H1 (cell line): ENCODE measurements at regions not wholly inside any gene's neighbourhood (a gene's known extent, or its start where the extent isn't known, plus 50 kb on each side); places are given as distances from the start of the nearest gene placed in this dataset.

Source experiments
- CTCF ChIA-PET: fragments of 300-600 bp; sonication (Branson Sonifier 250); formaldehyde crosslinking; loops from one replicate; lab custom pipeline; 2021; ENCODE audit not compliant: partially characterized antibody; lab: Charles Lee
- POLR2A ChIA-PET: fragments of 300-600 bp; sonication (Branson Sonifier 250); formaldehyde crosslinking; loops from one replicate; lab custom pipeline; 2021; ENCODE audit warnings: inconsistent platforms; ENCODE audit not compliant: partially characterized antibody; lab: Charles Lee
- DNase-seq, 2 experiments: peaks; one replicate each; pipeline versions ENCODE4 v3.0.0 to v3.0.0-alpha.2; 2010 to 2022; ENCODE audit warnings: low spot score in 2 of 2, low read depth in 1 of 2, mixed read lengths in 1 of 2
- FAIRE-seq: peaks from 2 replicates; lab custom pipeline; 2011; peaks lifted over from hg19 to GRCh38; lab: Jason Lieb, UNC
- H2AFZ ChIP-seq: 2 replicates; pipeline ENCODE4 v1.8.1; 2012; ENCODE audit warnings: low read length, inconsistent platforms
- H2AK5ac ChIP-seq: 2 replicates; pipeline ENCODE4 v1.6.1; 2013; ENCODE audit warnings: low read depth, low read length
- H2BK120ac ChIP-seq: replicated peaks from 2 replicates; pipeline ENCODE3; 2013; ENCODE audit warnings: low read depth, low read length, inconsistent platforms
- H2BK12ac ChIP-seq: 2 replicates; pipeline ENCODE4 v1.6.1; 2013; ENCODE audit warnings: low read depth, low read length
- H2BK15ac ChIP-seq: 2 replicates; pipeline ENCODE4 v1.6.1; 2013; ENCODE audit warnings: low read length
- H2BK20ac ChIP-seq: 2 replicates; pipeline ENCODE4 v1.6.1; 2013; ENCODE audit warnings: low read length
- H2BK5ac ChIP-seq: 2 replicates; pipeline ENCODE4 v1.6.1; 2013; ENCODE audit warnings: low read depth, low read length
- H3K14ac ChIP-seq: 2 replicates; pipeline ENCODE4 v1.6.1; 2013; ENCODE audit warnings: inconsistent platforms; ENCODE audit not compliant: insufficient read length
- H3K18ac ChIP-seq: 2 replicates; pipeline ENCODE4 v1.6.1; 2013; ENCODE audit warnings: low read length; ENCODE audit errors: extremely low read depth
- H3K23ac ChIP-seq: 2 replicates; pipeline ENCODE4 v1.6.1; 2013; ENCODE audit warnings: inconsistent platforms; ENCODE audit not compliant: insufficient read length
- H3K23me2 ChIP-seq: 2 replicates; pipeline ENCODE4 v1.6.1; 2013; ENCODE audit warnings: low read depth, low read length
- H3K27ac ChIP-seq: 2 replicates; pipeline ENCODE4 v1.6.1; 2011; ENCODE audit warnings: low read depth, low read length, inconsistent platforms
- H3K27me3 ChIP-seq, 4 experiments: replicated peaks in 1 of 4; 1 replicate in 1 of 4; 2 replicates in 3 of 4; pipeline versions ENCODE4 v1.6.1 to v1.8.1; 2011 to 2013; ENCODE audit warnings: low read length in 3 of 4, mild to moderate bottlenecking in 3 of 4, inconsistent platforms in 2 of 4, mixed read lengths in 2 of 4, moderate library complexity in 1 of 4; ENCODE audit not compliant: control insufficient read depth in 3 of 4, insufficient read depth in 3 of 4; ENCODE audit errors: extremely low read depth in 1 of 4
- H3K36me3 ChIP-seq, 4 experiments: 2 replicates each; pipeline versions ENCODE4 v1.6.1 to v1.8.1; 2011 to 2013; ENCODE audit warnings: mild to moderate bottlenecking in 4 of 4, low read length in 3 of 4, moderate library complexity in 2 of 4, control low read depth in 1 of 4, inconsistent platforms in 1 of 4; ENCODE audit not compliant: insufficient read depth in 4 of 4, control insufficient read depth in 2 of 4
- H3K4ac ChIP-seq: replicated peaks from 2 replicates; pipeline ENCODE3; 2013; ENCODE audit warnings: low read length, low read depth, mixed read lengths, inconsistent platforms; ENCODE audit not compliant: insufficient read length
- H3K4me1 ChIP-seq, 4 experiments: replicated peaks in 1 of 4; 1 replicate in 1 of 4; 2 replicates in 3 of 4; pipeline versions ENCODE4 v1.6.1 to v1.8.1; 2011 to 2013; ENCODE audit warnings: low read length in 3 of 4, inconsistent platforms in 2 of 4, mixed read lengths in 1 of 4; ENCODE audit not compliant: insufficient read depth in 4 of 4, control insufficient read depth in 3 of 4
- H3K4me2 ChIP-seq, 2 experiments: 2 replicates each; pipeline versions ENCODE4 v1.6.1 to v1.8.1; 2011 to 2013; ENCODE audit warnings: low read depth in 2 of 2, low read length in 2 of 2, control low read depth in 1 of 2, inconsistent platforms in 1 of 2, mild to moderate bottlenecking in 1 of 2; ENCODE audit not compliant: insufficient read depth in 1 of 2
- H3K4me3 ChIP-seq, 4 experiments: fragments of 200-600, 300-600 bp in 1 of 4; sonication (generic), shearing (Covaris generic), sonication (Bioruptor Twin) in 1 of 4; 2 replicates each; pipeline versions ENCODE4 v1.5.1 to v1.8.1; 2011 to 2016; ENCODE audit warnings: low read length in 4 of 4, low read depth in 3 of 4, control low read depth in 2 of 4, inconsistent platforms in 2 of 4, mild to moderate bottlenecking in 2 of 4, mixed read lengths in 1 of 4, moderate library complexity in 1 of 4; ENCODE audit not compliant: insufficient read depth in 2 of 4; ENCODE audit errors: extremely low read depth in 1 of 4
- H3K56ac ChIP-seq: replicated peaks from 2 replicates; pipeline ENCODE3; 2013; ENCODE audit warnings: low read depth, mild to moderate bottlenecking, mixed read lengths, low read length, inconsistent platforms; ENCODE audit not compliant: insufficient read length
- H3K79me1 ChIP-seq: 2 replicates; pipeline ENCODE4 v1.6.1; 2013; ENCODE audit warnings: low read depth, low read length, control low read depth
- H3K79me2 ChIP-seq, 2 experiments: 2 replicates each; pipeline versions ENCODE4 v1.6.1 to v1.8.1; 2012 to 2013; ENCODE audit warnings: low read length in 2 of 2, mild to moderate bottlenecking in 2 of 2, inconsistent platforms in 1 of 2; ENCODE audit not compliant: insufficient read depth in 2 of 2, control insufficient read depth in 1 of 2
- H3K9ac ChIP-seq, 4 experiments: replicated peaks in 1 of 4; 1 replicate in 1 of 4; 2 replicates in 3 of 4; pipeline versions ENCODE4 v1.6.1 to v1.8.1; 2011 to 2013; ENCODE audit warnings: low read depth in 3 of 4, low read length in 3 of 4, control low read depth in 2 of 4, mild to moderate bottlenecking in 2 of 4, moderate library complexity in 2 of 4, inconsistent platforms in 1 of 4; ENCODE audit errors: extremely low read depth in 1 of 4
- H3K9me3 ChIP-seq, 2 experiments: 2 replicates each; pipeline versions ENCODE4 v1.6.1 to v1.8.1; 2012 to 2013; ENCODE audit warnings: mild to moderate bottlenecking in 2 of 2, moderate library complexity in 2 of 2, control low read depth in 1 of 2, inconsistent platforms in 1 of 2, low read depth in 1 of 2, low read length in 1 of 2, mixed read lengths in 1 of 2; ENCODE audit not compliant: insufficient read depth in 2 of 2
- H4K20me1 ChIP-seq, 2 experiments: replicated peaks in 1 of 2; 2 replicates each; pipeline versions ENCODE3 to v1.8.1; 2011 to 2013; ENCODE audit warnings: inconsistent platforms in 2 of 2, low read length in 2 of 2, mild to moderate bottlenecking in 1 of 2; ENCODE audit not compliant: insufficient read depth in 2 of 2, control insufficient read depth in 1 of 2
- H4K5ac ChIP-seq: 2 replicates; pipeline ENCODE4 v1.6.1; 2013; ENCODE audit warnings: low read length, low read depth, mixed read lengths, inconsistent platforms; ENCODE audit not compliant: insufficient read length
- H4K8ac ChIP-seq: 2 replicates; pipeline ENCODE4 v1.8.0; 2013; ENCODE audit warnings: mild to moderate bottlenecking, moderate library complexity, low read length, inconsistent platforms; ENCODE audit not compliant: insufficient read depth; ENCODE audit errors: extremely low read depth
- H4K91ac ChIP-seq: replicated peaks from 2 replicates; pipeline ENCODE3; 2013; ENCODE audit warnings: low read length, mixed read lengths, inconsistent platforms; ENCODE audit not compliant: insufficient read length
- KDM5A ChIP-seq: fragments of 200-600 bp; IDR thresholded peaks from 2 replicates; pipeline ENCODE4 v1.7.1; 2012; ENCODE audit warnings: mild to moderate bottlenecking, low read length, inconsistent platforms, mixed read lengths
- WGBS, 2 experiments: shearing (Covaris generic) in 1 of 2; methylation state at CpG; one replicate each; pipeline versions ENCODE4 v1.1.6 to v1.1.7; 2013 to 2015; ENCODE audit warnings: low lambda C conversion rate in 2 of 2, mixed read lengths in 2 of 2, inconsistent platforms in 1 of 2, low coverage in 1 of 2, missing lambda C conversion rate in 1 of 2; ENCODE audit not compliant: insufficient replicate concordance in 2 of 2, insufficient coverage in 1 of 2, insufficient read length in 1 of 2; ENCODE audit errors: extremely low coverage in 1 of 2, missing lambda C conversion rate in 1 of 2; 5-methylcytosine and 5-hydroxymethylcytosine counted together

GRCh38 chr15:53910852-53911251 lies 67.4 kb upstream of the UNC13C start:
- Histone ChIP-seq H2BK15ac (no peak overlapping the region), H2BK20ac (no peak overlapping the region), H3K9ac (no peak overlapping the region), H3K27ac (no peak overlapping the region), H3K9me3 (peaks cover 0 to 7% of the 10 kb centered on the region in 2 experiments; a peak in 2 of 4 replicates), H4K8ac (peak overlapping the region; percentile 74; the same call in 1 of the 2 replicates), H3K23ac (no peak overlapping the region), H3K14ac (no peak overlapping the region), H3K4me3 (no peak overlapping the region), H3K79me2 (no peaks in the 10 kb centered on the region), H3K36me3 (no peaks in the 10 kb centered on the region), H3K56ac (no peak overlapping the region), H3K18ac (no peak overlapping the region), H4K91ac (no peak overlapping the region), H3K27me3 (no peaks in the 10 kb centered on the region), H2AK5ac (no peak overlapping the region), H3K4me2 (no peak overlapping the region), H2AFZ (peak overlapping the region; percentile 44; the same call in 1 of the 2 replicates), H2BK5ac (no peak overlapping the region), H3K4me1 (no peaks in the 10 kb centered on the region; a peak in 1 of 7 replicates), H4K20me1 (no peaks in the 10 kb centered on the region), H2BK12ac (no peak overlapping the region), H3K23me2 (no peaks in the 10 kb centered on the region), H3K79me1 (no peaks in the 10 kb centered on the region), H4K5ac (no peak overlapping the region), H3K4ac (no peak overlapping the region), H2BK120ac (no peak overlapping the region)
- CTCF ChIA-PET: no interaction called here
- POLR2A ChIA-PET: no interaction called here
- no peak for TF ChIP-seq KDM5A
- FAIRE-seq (no peak), DNase-seq (no peak)
- WGBS, 2 experiments: 97% methylated on average over 11 of the region's 11 CpGs; no CpG with 5 or more reads in 1 of the 2 experiments
